ENCODE measurements at regions not wholly inside any gene's neighbourhood (a gene's known extent, or its start where the extent isn't known, plus 50 kb on each side); places are given as distances from the start of the nearest gene placed in this dataset.

- no peak for DNase-seq (ENCODE audit: low read depth)
These were observed 371.4 kb downstream of the HDGFL1 start for GRCh38 chr6:22940581-22941290.

- no peak for DNase-seq (ENCODE audit: low read depth)
These were observed 373.0 kb downstream of the HDGFL1 start for GRCh38 chr6:22942403-22942802.

DNA sequence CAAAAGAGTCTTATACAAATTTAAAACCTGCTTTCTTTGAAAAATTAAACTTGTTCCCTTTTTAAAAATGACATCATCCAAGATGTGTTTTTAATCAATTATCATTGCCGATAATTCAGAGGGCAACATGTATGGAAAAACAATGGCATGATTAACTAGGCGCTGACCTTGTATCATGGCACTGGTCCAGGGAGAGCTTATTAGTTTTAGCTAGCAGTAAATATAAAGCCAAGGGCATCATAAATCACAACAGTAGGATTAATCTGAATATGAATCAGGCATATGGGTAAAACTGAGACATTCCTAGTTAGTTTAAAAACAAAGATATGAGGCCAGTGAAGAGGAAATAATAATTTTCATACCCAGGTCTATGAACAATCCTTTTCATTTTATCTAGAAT, 374.0 kb downstream of the HDGFL1 start:
- peak; percentile 8 for DNase-seq (ENCODE audit: low read depth)

DNA sequence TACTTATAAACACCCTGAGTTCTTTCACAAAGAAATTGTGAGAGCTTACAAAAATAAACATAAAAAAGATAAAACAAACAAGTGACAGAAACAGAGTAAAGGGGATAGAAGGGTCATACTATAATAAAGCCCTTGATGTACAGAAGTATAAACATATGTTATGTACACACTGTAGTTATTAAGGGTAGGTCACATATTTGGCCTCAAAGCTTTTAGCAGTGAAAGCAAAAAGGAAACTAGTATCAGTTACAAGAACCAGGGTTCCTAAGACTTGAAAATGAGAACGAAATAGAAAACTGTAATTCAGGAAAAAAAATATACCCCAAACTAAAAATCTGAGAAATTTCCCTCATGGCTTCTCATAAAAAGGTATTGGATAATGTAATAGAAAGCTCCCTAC, 380.6 kb downstream of the HDGFL1 start:
- peak; percentile 9 for DNase-seq (ENCODE audit: low read depth)

- no peak for DNase-seq (ENCODE audit: low read depth)
These were observed 382.7 kb downstream of the HDGFL1 start for GRCh38 chr6:22952097-22952496.

DNA sequence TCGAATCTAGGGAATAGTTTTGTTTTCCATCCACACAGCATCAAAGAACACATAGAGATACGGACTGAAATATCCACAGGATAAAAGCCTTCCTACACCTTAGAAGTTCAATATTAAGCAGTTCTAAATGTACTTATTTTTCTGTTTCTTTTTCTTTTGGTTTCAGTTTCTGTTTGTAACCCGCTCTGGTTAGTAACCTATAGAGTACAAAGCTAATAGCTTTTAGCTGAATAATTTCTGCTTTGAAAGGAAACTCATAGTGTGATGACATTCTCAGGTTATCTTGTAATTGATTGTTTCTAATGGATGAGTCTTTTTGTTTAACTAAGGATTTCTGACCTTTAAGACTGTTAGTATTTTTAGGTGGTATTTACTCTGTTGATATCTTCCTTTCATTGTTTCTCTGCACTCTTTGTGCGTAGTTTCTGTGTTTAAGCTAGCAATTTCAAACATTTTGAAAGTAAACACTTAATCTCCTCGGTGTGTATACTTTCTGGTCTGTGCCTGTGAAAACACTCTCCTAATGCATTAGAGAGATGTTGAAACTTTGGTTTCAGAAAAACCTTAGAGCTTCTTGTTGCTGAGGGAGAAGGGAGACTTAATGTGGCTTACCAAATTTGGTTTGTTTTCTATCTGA, 385.5 kb downstream of the HDGFL1 start:
- peak; percentile 44 for DNase-seq (ENCODE audit: low read depth)

DNA sequence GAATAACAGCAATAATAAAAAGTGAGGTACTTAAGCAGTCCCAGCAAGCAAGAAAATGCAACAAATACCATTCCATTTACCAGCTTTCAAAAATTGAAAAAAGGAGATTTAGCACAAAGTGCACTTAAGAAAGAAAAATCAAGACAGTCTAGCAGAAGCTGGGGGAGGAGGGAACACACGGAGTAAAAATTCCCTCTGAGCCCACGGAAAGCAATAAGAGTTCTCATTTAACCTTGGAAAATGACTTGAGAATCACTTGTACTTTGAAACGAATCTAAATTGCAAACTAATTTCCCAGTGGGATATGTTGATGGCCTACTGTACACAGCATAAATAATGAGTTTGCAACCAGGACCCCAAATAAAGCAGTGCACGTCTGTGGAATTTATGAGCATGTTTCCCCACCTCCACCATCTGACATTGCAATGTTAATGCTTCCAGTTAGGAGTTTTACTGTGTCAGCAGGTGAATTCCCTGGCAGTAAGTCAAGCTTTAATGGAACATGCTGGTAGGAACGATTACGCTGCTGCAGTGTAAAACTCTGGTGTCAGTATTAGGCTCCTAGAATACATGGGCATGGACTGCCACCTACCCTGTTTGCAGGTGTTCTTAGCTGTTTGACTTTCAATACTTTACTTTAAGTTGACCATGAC, 386.8 kb downstream of the HDGFL1 start:
- no peak for DNase-seq (ENCODE audit: low read depth)

DNA sequence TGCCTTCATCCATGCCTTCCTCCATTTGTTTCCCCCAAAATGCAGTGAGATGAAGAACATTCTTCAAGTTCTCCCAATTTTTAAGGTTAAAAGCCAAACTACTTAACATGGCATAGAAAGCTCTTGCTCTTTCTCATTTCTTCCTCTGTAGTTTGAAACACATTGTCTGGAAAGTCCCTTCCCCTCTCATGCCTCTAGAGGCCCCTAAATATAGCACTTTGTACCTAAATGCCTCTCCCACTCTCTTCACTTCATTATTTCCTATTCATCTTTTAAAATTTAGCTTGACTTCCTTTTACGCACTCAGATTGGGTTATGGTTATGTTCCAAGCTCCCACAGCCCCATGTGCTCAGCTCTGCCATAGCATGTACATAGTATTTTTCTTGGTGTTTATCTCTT, 389.3 kb downstream of the HDGFL1 start:
- no peak for DNase-seq (ENCODE audit: low read depth)

DNA sequence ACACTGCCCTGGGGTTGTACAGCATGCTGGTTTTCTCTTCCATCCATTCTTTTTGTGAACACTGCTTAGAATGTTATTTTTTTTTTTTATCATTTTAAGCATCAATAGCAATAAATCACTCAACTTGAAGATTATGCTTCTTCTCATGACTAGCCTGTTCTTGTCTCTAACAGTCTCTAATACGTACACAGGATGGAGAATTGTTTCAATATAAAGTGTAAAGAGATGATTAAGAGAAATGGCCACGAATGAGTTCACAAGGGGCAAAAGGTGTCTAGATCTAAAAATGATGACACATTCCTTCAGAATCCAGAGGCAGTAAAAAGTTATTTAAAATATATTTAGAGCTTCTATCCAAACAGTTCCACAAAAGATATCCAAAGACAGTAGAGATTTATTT, 390.2 kb downstream of the HDGFL1 start:
- DNase-seq (ENCODE audit: low read depth) = no peak

GRCh38 chr6:22964334-22964733, 395.0 kb downstream of the HDGFL1 start:
- DNase-seq (ENCODE audit: low read depth) = no peak

GRCh38 chr6:22965889-22966288, 396.5 kb downstream of the HDGFL1 start:
- no peak for DNase-seq (ENCODE audit: low read depth)

DNA sequence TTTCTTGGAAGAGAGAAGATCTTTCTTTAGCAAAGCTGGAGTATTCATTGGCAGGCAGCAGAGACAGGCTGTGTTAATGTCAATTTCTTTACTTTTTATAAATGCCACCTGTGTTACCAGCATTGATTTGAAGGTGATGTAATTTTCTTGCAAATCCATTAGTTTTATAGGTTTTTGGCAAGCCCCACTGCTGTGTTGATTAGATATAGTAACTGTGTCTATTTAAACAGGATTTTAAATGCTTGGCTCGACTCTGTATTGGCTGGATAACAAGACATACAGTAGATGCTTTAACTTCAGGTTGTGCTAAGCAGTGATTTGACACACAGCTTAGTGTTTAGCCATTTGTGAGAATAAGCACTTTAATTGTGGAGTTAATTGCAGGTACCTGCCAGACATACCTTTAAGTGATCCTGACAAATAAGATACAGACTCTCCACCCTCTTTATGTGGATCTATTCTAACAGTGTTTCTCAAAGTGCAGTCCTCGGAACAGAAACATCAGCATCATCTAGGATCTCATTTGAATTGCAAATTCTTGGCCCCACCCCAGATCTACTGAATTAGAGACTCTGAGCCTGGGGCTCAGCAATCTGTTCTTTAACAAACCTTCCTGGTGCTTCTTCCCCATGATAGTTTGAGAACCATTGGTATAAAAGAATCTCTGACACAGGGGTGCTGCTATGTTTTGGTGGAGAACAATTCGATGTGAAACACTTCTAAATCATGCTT, 397.5 kb downstream of the HDGFL1 start:
- no peak for DNase-seq (ENCODE audit: low read depth)

DNA sequence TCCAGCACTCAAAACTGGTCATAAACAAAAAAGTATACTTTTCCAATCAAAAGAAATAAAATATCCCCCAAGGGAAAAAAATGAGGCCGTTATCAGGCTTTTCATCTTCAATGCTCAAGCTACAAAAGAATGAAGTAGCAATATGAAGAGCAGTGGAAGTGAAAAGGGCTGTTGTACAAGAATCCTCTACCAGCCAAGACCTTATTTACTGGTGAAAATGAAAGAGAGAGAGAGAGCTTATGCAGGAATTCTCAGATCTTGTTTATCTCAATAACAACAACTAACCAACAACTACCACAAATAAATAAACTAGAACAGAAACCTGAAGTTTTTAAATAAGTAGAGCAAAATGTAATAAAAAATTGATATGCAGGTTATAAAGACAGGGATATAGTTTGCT, 400.6 kb downstream of the HDGFL1 start:
- DNase-seq (ENCODE audit: low read depth) = no peak

GRCh38 chr6:22972771-22973170, 403.4 kb downstream of the HDGFL1 start:
- no peak for DNase-seq (ENCODE audit: low read depth)

GRCh38 chr6:22975079-22975478, 405.7 kb downstream of the HDGFL1 start:
- no peak for DNase-seq (ENCODE audit: low read depth)

DNA sequence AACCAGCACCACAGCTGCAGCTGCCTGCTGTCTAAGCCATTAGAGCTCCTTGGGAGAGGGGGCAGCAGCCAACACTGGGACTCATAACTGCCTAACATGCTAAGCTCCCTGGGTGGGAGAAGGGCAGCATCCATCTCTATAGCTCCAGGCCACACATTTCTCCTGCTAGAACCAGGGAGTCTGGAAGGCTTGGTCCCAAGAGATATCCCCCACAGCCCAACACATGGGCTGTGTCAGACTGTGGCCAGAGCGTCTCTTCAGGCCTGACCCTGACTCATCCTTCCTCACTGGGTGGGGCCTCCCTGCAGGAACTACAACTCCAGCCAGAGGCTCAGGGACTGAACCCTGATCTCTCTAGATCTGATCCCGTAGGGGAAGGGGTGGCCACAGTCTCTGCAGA, 411.1 kb downstream of the HDGFL1 start:
- peak; percentile 28 for DNase-seq (ENCODE audit: low read depth)

DNA sequence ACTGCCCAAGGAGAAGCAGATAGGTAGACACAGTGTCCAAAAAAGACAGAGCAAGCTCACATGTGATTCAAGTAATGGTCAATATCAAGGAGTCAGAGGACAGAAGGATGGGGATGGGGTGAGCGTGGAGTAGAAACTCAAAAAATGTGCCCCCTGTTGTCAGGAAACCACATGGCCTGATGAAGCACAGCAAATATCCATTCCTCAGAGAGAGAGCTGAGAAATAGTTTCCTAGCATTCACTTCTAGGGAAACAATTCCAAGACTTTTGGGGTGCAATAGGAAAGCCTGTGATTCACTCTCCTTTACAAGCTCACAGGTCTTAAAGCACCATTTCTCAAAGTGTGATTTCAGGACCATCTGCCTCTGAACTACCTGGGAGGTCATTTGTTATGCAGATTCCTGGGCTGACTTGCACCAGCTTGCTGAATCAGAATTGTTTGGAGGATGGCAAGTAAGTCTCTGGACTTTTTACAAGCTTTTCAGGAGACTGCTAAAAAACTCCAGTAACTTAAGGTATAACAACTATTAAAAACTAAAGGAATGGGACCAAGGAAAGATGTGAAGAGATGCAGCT, 432.8 kb downstream of the HDGFL1 start:
- no peak for DNase-seq (ENCODE audit: low read depth)

DNA sequence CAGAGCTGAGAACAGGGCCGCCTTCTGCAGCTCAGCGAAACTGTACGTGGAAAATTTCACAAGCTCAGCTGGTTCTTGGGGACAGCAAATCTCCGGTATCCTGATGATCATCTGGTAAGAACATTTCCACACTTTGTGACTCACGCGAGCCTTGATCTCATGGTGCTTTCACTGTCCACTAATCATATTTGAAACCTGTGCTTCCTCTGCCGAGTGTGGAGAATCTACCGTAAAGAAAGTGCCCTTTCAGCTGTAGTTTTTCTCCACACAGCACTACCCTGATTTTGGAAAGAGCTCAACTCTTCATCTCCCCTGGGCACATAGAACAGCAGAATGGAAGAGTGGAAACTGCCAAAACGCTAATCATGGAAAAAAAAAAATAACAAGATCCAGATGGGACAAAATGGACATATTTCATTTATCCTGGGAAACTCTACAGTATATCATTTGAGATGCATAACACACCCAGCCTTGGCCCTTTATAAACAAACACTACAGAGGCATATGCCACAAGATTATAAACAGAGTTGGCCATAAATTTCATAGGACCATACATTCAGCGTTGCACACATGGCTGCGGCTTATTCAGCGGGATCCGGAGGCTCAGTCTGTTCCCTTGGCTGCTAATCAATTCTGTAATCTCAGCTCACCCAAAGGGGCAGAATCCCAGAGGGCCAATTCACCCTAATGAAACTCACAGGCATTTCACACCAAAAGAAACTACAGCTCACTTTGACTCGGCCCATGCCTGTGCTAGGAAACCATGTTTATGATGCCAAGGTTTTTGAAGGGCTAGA, 434.5 kb downstream of the HDGFL1 start:
- DNase-seq (ENCODE audit: low read depth) = peak; percentile 98

DNA sequence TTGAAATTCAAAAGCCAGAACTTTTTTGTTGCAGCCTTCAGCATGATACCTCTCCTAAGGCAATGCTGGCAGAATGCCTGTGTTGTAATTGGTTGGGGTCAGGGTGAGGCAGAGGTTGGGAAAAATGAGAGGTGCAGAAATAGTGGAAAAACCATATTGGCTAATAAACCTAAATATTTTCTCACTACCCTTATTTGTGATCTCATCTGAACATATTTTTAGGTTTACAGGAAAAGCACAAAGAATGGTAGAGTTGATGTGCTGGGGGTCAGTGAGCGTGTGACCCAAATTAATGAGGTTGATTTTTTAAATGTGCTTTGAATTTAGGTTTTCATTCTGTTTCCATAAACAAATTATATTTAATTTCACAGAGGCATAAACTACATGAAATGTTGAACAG, 437.3 kb downstream of the HDGFL1 start:
- no peak for DNase-seq (ENCODE audit: low read depth)

DNA sequence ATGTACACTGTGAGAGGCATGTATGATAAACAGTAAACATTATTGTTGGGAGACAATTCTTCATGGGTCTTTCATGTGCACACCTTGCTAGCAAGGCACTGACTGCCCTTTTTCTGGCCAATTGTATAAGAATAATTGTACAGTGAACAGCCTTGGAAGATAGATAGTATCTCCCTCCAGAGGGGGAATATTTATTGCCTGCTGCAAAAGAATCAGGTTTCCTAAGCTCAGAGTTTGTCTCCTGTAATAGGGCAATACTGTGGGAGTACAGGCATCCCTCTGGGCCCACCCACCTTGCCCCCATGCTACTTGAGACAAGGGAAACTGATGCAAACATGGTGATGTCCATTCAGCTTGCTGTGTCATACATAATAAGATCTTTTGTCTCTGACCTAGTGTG, 442.2 kb downstream of the HDGFL1 start:
- no peak for DNase-seq (ENCODE audit: low read depth)

DNA sequence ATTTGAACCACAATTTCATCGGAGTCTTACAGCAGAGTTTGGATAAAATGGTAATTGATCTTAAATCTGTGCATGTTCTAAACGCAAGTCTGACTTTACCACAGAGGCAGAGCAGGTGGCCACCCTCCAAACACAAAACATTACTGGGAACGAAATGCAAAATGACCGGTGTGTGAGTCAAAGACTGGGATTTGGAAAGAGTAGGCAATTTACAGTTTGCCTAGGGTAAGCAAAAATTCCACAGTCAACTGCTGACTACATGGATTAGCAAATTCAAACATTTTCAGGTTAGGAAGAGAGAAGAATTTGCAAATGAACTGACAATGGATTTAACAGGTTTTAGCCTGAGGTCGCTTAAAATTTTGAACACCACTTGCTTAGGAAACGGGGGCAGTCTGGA, 444.4 kb downstream of the HDGFL1 start:
- DNase-seq (ENCODE audit: low read depth) = peak; percentile 21

GRCh38 chr6:23016696-23017095, 447.3 kb downstream of the HDGFL1 start:
- DNase-seq (ENCODE audit: low read depth) = peak; percentile 39
